H1 (cell line): ENCODE measurements at regions not wholly inside any gene's neighbourhood (a gene's known extent, or its start where the extent isn't known, plus 50 kb on each side); places are given as distances from the start of the nearest gene placed in this dataset.

ENCODE experiments used
- CTCF ChIA-PET: fragments of 300-600 bp; sonication (Branson Sonifier 250); formaldehyde crosslinking; loops from one replicate; lab custom pipeline; 2021; ENCODE audit not compliant: partially characterized antibody; lab: Charles Lee
- POLR2A ChIA-PET: fragments of 300-600 bp; sonication (Branson Sonifier 250); formaldehyde crosslinking; loops from one replicate; lab custom pipeline; 2021; ENCODE audit warnings: inconsistent platforms; ENCODE audit not compliant: partially characterized antibody; lab: Charles Lee
- DNase-seq, 2 experiments: peaks; one replicate each; pipeline versions ENCODE4 v3.0.0 to v3.0.0-alpha.2; 2010 to 2022; ENCODE audit warnings: low spot score in 2 of 2, low read depth in 1 of 2, mixed read lengths in 1 of 2
- FAIRE-seq: peaks from 2 replicates; lab custom pipeline; 2011; peaks lifted over from hg19 to GRCh38; lab: Jason Lieb, UNC
- H2AFZ ChIP-seq: 2 replicates; pipeline ENCODE4 v1.8.1; 2012; ENCODE audit warnings: low read length, inconsistent platforms
- H2AK5ac ChIP-seq: 2 replicates; pipeline ENCODE4 v1.6.1; 2013; ENCODE audit warnings: low read depth, low read length
- H2BK120ac ChIP-seq: replicated peaks from 2 replicates; pipeline ENCODE3; 2013; ENCODE audit warnings: low read depth, low read length, inconsistent platforms
- H2BK12ac ChIP-seq: 2 replicates; pipeline ENCODE4 v1.6.1; 2013; ENCODE audit warnings: low read depth, low read length
- H2BK15ac ChIP-seq: 2 replicates; pipeline ENCODE4 v1.6.1; 2013; ENCODE audit warnings: low read length
- H2BK20ac ChIP-seq: 2 replicates; pipeline ENCODE4 v1.6.1; 2013; ENCODE audit warnings: low read length
- H2BK5ac ChIP-seq: 2 replicates; pipeline ENCODE4 v1.6.1; 2013; ENCODE audit warnings: low read depth, low read length
- H3K14ac ChIP-seq: 2 replicates; pipeline ENCODE4 v1.6.1; 2013; ENCODE audit warnings: inconsistent platforms; ENCODE audit not compliant: insufficient read length
- H3K18ac ChIP-seq: 2 replicates; pipeline ENCODE4 v1.6.1; 2013; ENCODE audit warnings: low read length; ENCODE audit errors: extremely low read depth
- H3K23ac ChIP-seq: 2 replicates; pipeline ENCODE4 v1.6.1; 2013; ENCODE audit warnings: inconsistent platforms; ENCODE audit not compliant: insufficient read length
- H3K23me2 ChIP-seq: 2 replicates; pipeline ENCODE4 v1.6.1; 2013; ENCODE audit warnings: low read depth, low read length
- H3K27ac ChIP-seq: 2 replicates; pipeline ENCODE4 v1.6.1; 2011; ENCODE audit warnings: low read depth, low read length, inconsistent platforms
- H3K27me3 ChIP-seq, 4 experiments: replicated peaks in 1 of 4; 1 replicate in 1 of 4; 2 replicates in 3 of 4; pipeline versions ENCODE4 v1.6.1 to v1.8.1; 2011 to 2013; ENCODE audit warnings: low read length in 3 of 4, mild to moderate bottlenecking in 3 of 4, inconsistent platforms in 2 of 4, mixed read lengths in 2 of 4, moderate library complexity in 1 of 4; ENCODE audit not compliant: control insufficient read depth in 3 of 4, insufficient read depth in 3 of 4; ENCODE audit errors: extremely low read depth in 1 of 4
- H3K36me3 ChIP-seq, 4 experiments: 2 replicates each; pipeline versions ENCODE4 v1.6.1 to v1.8.1; 2011 to 2013; ENCODE audit warnings: mild to moderate bottlenecking in 4 of 4, low read length in 3 of 4, moderate library complexity in 2 of 4, control low read depth in 1 of 4, inconsistent platforms in 1 of 4; ENCODE audit not compliant: insufficient read depth in 4 of 4, control insufficient read depth in 2 of 4
- H3K4ac ChIP-seq: replicated peaks from 2 replicates; pipeline ENCODE3; 2013; ENCODE audit warnings: low read length, low read depth, mixed read lengths, inconsistent platforms; ENCODE audit not compliant: insufficient read length
- H3K4me1 ChIP-seq, 4 experiments: replicated peaks in 1 of 4; 1 replicate in 1 of 4; 2 replicates in 3 of 4; pipeline versions ENCODE4 v1.6.1 to v1.8.1; 2011 to 2013; ENCODE audit warnings: low read length in 3 of 4, inconsistent platforms in 2 of 4, mixed read lengths in 1 of 4; ENCODE audit not compliant: insufficient read depth in 4 of 4, control insufficient read depth in 3 of 4
- H3K4me2 ChIP-seq, 2 experiments: 2 replicates each; pipeline versions ENCODE4 v1.6.1 to v1.8.1; 2011 to 2013; ENCODE audit warnings: low read depth in 2 of 2, low read length in 2 of 2, control low read depth in 1 of 2, inconsistent platforms in 1 of 2, mild to moderate bottlenecking in 1 of 2; ENCODE audit not compliant: insufficient read depth in 1 of 2
- H3K4me3 ChIP-seq, 4 experiments: fragments of 200-600, 300-600 bp in 1 of 4; sonication (generic), shearing (Covaris generic), sonication (Bioruptor Twin) in 1 of 4; 2 replicates each; pipeline versions ENCODE4 v1.5.1 to v1.8.1; 2011 to 2016; ENCODE audit warnings: low read length in 4 of 4, low read depth in 3 of 4, control low read depth in 2 of 4, inconsistent platforms in 2 of 4, mild to moderate bottlenecking in 2 of 4, mixed read lengths in 1 of 4, moderate library complexity in 1 of 4; ENCODE audit not compliant: insufficient read depth in 2 of 4; ENCODE audit errors: extremely low read depth in 1 of 4
- H3K56ac ChIP-seq: replicated peaks from 2 replicates; pipeline ENCODE3; 2013; ENCODE audit warnings: low read depth, mild to moderate bottlenecking, mixed read lengths, low read length, inconsistent platforms; ENCODE audit not compliant: insufficient read length
- H3K79me1 ChIP-seq: 2 replicates; pipeline ENCODE4 v1.6.1; 2013; ENCODE audit warnings: low read depth, low read length, control low read depth
- H3K79me2 ChIP-seq, 2 experiments: 2 replicates each; pipeline versions ENCODE4 v1.6.1 to v1.8.1; 2012 to 2013; ENCODE audit warnings: low read length in 2 of 2, mild to moderate bottlenecking in 2 of 2, inconsistent platforms in 1 of 2; ENCODE audit not compliant: insufficient read depth in 2 of 2, control insufficient read depth in 1 of 2
- H3K9ac ChIP-seq, 4 experiments: replicated peaks in 1 of 4; 1 replicate in 1 of 4; 2 replicates in 3 of 4; pipeline versions ENCODE4 v1.6.1 to v1.8.1; 2011 to 2013; ENCODE audit warnings: low read depth in 3 of 4, low read length in 3 of 4, control low read depth in 2 of 4, mild to moderate bottlenecking in 2 of 4, moderate library complexity in 2 of 4, inconsistent platforms in 1 of 4; ENCODE audit errors: extremely low read depth in 1 of 4
- H3K9me3 ChIP-seq, 2 experiments: 2 replicates each; pipeline versions ENCODE4 v1.6.1 to v1.8.1; 2012 to 2013; ENCODE audit warnings: mild to moderate bottlenecking in 2 of 2, moderate library complexity in 2 of 2, control low read depth in 1 of 2, inconsistent platforms in 1 of 2, low read depth in 1 of 2, low read length in 1 of 2, mixed read lengths in 1 of 2; ENCODE audit not compliant: insufficient read depth in 2 of 2
- H4K20me1 ChIP-seq, 2 experiments: replicated peaks in 1 of 2; 2 replicates each; pipeline versions ENCODE3 to v1.8.1; 2011 to 2013; ENCODE audit warnings: inconsistent platforms in 2 of 2, low read length in 2 of 2, mild to moderate bottlenecking in 1 of 2; ENCODE audit not compliant: insufficient read depth in 2 of 2, control insufficient read depth in 1 of 2
- H4K5ac ChIP-seq: 2 replicates; pipeline ENCODE4 v1.6.1; 2013; ENCODE audit warnings: low read length, low read depth, mixed read lengths, inconsistent platforms; ENCODE audit not compliant: insufficient read length
- H4K8ac ChIP-seq: 2 replicates; pipeline ENCODE4 v1.8.0; 2013; ENCODE audit warnings: mild to moderate bottlenecking, moderate library complexity, low read length, inconsistent platforms; ENCODE audit not compliant: insufficient read depth; ENCODE audit errors: extremely low read depth
- H4K91ac ChIP-seq: replicated peaks from 2 replicates; pipeline ENCODE3; 2013; ENCODE audit warnings: low read length, mixed read lengths, inconsistent platforms; ENCODE audit not compliant: insufficient read length
- E2F6 ChIP-seq: IDR thresholded peaks from 2 replicates; pipeline ENCODE4 v1.6.1; 2012; ENCODE audit warnings: inconsistent platforms
- RBBP5 ChIP-seq: IDR thresholded peaks from 2 replicates; pipeline ENCODE4 v1.7.1; 2012; ENCODE audit warnings: low read depth, mild to moderate bottlenecking, inconsistent platforms, low read length, moderate library complexity, borderline replicate concordance
- RXRA ChIP-seq: IDR thresholded peaks from 2 replicates; pipeline ENCODE4 v1.6.1; 2011; ENCODE audit warnings: low read depth, mild to moderate bottlenecking, low read length, moderate library complexity; ENCODE audit not compliant: insufficient read depth
- SAP30 ChIP-seq: fragments of 300-600 bp; sonication (generic); IDR thresholded peaks from 2 replicates; pipeline ENCODE4 v1.7.1; 2012; ENCODE audit warnings: low read length, moderate library complexity, mild to moderate bottlenecking, inconsistent platforms; ENCODE audit not compliant: insufficient read depth, insufficient replicate concordance
- TEAD4 ChIP-seq: IDR thresholded peaks from 2 replicates; pipeline ENCODE4 v1.6.1; 2012; ENCODE audit warnings: low read depth, low read length, inconsistent platforms, mixed read lengths
- YY1 ChIP-seq: IDR thresholded peaks from 2 replicates; pipeline ENCODE4 v1.6.1; 2011; ENCODE audit warnings: low read depth, mild to moderate bottlenecking, low read length
- WGBS, 2 experiments: shearing (Covaris generic) in 1 of 2; methylation state at CpG; one replicate each; pipeline versions ENCODE4 v1.1.6 to v1.1.7; 2013 to 2015; ENCODE audit warnings: low lambda C conversion rate in 2 of 2, mixed read lengths in 2 of 2, inconsistent platforms in 1 of 2, low coverage in 1 of 2, missing lambda C conversion rate in 1 of 2; ENCODE audit not compliant: insufficient replicate concordance in 2 of 2, insufficient coverage in 1 of 2, insufficient read length in 1 of 2; ENCODE audit errors: extremely low coverage in 1 of 2, missing lambda C conversion rate in 1 of 2; 5-methylcytosine and 5-hydroxymethylcytosine counted together

- 93% methylated on average over 7 of the region's 18 CpGs; no CpG with 5 or more reads in 1 of the 2 experiments for WGBS, 2 experiments
- Histone ChIP-seq H3K56ac (no peak overlapping the region), H3K9me3 (peaks cover 0 to 5% of the 10 kb centered on the region in 2 experiments; a peak in 1 of 4 replicates), H2BK15ac (no peak overlapping the region), H3K4me2 (no peak overlapping the region), H2AK5ac (no peak overlapping the region), H3K27ac (no peak overlapping the region), H3K4me1 (peaks cover 0 to 5% (median 0%) of the 10 kb centered on the region in 4 experiments; a peak in 1 of 7 replicates), H3K79me1 (0 out of 2 replicates have a peak, but pooled peaks cover 2% of the 10 kb centered on the region), H3K27me3 (peaks cover 0 to 6% (median 3%) of the 10 kb centered on the region in 4 experiments; a peak in 3 of 7 replicates), H4K8ac (peak overlapping the region; percentile 17; the same call in 1 of the 2 replicates), H3K79me2 (no peaks in the 10 kb centered on the region), H2BK120ac (no peak overlapping the region), H3K36me3 (no peaks in the 10 kb centered on the region; a peak in 1 of 8 replicates), H2BK5ac (no peak overlapping the region), H3K14ac (no peak overlapping the region), H4K20me1 (peaks cover 0 to 18% of the 10 kb centered on the region in 2 experiments), H3K23ac (no peak overlapping the region), H3K23me2 (peaks cover 24% of the 10 kb centered on the region), H3K9ac (no peak overlapping the region), H4K91ac (no peak overlapping the region), H2AFZ (no peak overlapping the region), H3K18ac (no peak overlapping the region), H2BK12ac (no peak overlapping the region), H3K4me3 (no peak overlapping the region), H3K4ac (no peak overlapping the region), H2BK20ac (no peak overlapping the region), H4K5ac (no peak overlapping the region)
- no peak for DNase-seq
- no peak for FAIRE-seq
- ChIA-PET CTCF (interaction anchor here (0.6 to 1.5 kb wide), 3 partner anchors 9 to 33 kb away, joined by 3 to 4 read pairs (median 4); no protein-coding TSS in a partner anchor), POLR2A (interaction anchor here (1.0 kb wide), 1 partner anchor 21 kb away, joined by 3 read pairs; no protein-coding TSS in a partner anchor)
- TF ChIP-seq YY1 = no peak
- TF ChIP-seq RBBP5 = no peak
- no peak for TF ChIP-seq TEAD4
- no peak for TF ChIP-seq E2F6
- TF ChIP-seq RXRA = no peak
- no peak for TF ChIP-seq SAP30
Measured at GRCh38 chr22:48885271-48885918, 942.3 kb downstream of the BRD1 start.
